ENCODE measurements at regions not wholly inside any gene's neighbourhood (a gene's known extent, or its start where the extent isn't known, plus 50 kb on each side); places are given as distances from the start of the nearest gene placed in this dataset.

DNA sequence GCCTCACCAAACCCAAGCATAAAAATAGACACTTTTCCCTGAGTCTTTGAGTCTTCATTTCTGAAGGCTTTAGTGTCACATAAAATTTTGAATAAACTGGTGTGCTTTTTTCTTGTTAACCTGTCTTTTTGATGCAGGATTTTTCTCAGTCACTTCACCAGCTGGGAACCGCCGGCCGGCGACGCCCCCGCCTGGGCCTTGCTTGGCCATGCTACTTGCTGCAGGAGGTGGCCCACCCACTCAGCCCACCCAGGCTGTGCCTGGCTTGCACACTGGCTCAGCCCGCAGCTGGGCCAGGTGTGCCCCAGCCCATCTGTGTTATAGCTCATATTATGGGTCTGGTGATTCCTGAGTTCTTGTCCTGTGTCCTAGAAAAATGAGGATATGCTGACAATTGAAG is 247.4 kb upstream of the CACNA2D1 start:
- Histone ChIP-seq H3K9me3 (no peaks in the 10 kb centered on the region), H3K36me3 (ENCODE audit: low read depth) (no peaks in the 10 kb centered on the region), H3K4me3 (no peak overlapping the region), H3K4me1 (ENCODE audit: low read depth) (no peaks in the 10 kb centered on the region)
- no peak for DNase-seq
- intact Hi-C loops (cut with DNase I, micrococcal nuclease): no loop called here
- no peak for ATAC-seq
- TF ChIP-seq, protein P1, sequence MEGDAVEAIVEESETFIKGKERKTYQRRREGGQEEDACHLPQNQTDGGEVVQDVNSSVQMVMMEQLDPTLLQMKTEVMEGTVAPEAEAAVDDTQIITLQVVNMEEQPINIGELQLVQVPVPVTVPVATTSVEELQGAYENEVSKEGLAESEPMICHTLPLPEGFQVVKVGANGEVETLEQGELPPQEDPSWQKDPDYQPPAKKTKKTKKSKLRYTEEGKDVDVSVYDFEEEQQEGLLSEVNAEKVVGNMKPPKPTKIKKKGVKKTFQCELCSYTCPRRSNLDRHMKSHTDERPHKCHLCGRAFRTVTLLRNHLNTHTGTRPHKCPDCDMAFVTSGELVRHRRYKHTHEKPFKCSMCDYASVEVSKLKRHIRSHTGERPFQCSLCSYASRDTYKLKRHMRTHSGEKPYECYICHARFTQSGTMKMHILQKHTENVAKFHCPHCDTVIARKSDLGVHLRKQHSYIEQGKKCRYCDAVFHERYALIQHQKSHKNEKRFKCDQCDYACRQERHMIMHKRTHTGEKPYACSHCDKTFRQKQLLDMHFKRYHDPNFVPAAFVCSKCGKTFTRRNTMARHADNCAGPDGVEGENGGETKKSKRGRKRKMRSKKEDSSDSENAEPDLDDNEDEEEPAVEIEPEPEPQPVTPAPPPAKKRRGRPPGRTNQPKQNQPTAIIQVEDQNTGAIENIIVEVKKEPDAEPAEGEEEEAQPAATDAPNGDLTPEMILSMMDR (IDR thresholded peaks at IDR 0.05): no peak

GRCh38 chr7:82685214-82685613 is 241.6 kb upstream of the CACNA2D1 start:
- intact Hi-C loops (cut with DNase I, micrococcal nuclease): no loop called here
- TF ChIP-seq, protein P1 (IDR thresholded peaks at IDR 0.05): no peak
- H3K4me1 ChIP-seq (ENCODE audit: low read depth): no peaks in the 10 kb centered on the region
- no peak for DNase-seq
- no peak for ATAC-seq
- no peaks in the 10 kb centered on the region for H3K9me3 ChIP-seq
- no peaks in the 10 kb centered on the region for H3K36me3 ChIP-seq (ENCODE audit: low read depth)
- H3K4me3 ChIP-seq: no peak overlapping the region

DNA sequence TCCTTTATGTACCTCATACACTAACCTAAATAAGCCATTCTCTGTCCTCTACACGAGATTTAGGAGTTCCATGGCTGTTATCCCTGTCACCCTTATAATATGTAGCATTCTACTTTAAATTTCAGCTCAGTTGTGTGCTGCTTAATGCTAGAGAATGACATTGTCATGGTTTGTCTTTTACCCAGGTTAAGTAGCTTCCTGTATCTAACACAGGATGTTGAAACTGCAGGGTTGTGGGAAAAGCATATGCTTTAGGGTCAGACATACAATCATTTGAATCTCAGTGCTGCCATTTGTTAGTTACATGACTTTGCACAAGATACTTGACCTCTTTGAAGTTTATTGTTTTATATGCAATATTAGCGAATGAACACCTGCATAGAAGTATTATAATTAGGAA is 235.1 kb upstream of the CACNA2D1 start:
- ATAC-seq: peak; percentile 25

GRCh38 chr7:82678259-82678658 is 234.7 kb upstream of the CACNA2D1 start:
- Histone ChIP-seq H3K4me3 (no peak overlapping the region), H3K4me1 (ENCODE audit: low read depth) (peaks cover 8% of the 10 kb centered on the region), H3K9me3 (no peaks in the 10 kb centered on the region), H3K36me3 (ENCODE audit: low read depth) (no peaks in the 10 kb centered on the region)
- ATAC-seq (no peak), DNase-seq (no peak)
- TF ChIP-seq, protein P1 (IDR thresholded peaks at IDR 0.05): no peak
- intact Hi-C loops (cut with DNase I, micrococcal nuclease): no loop called here

More for the DNA sequence above, 235.1 kb upstream of the CACNA2D1 start:
- intact Hi-C loops (cut with DNase I, micrococcal nuclease): no loop called here
- TF ChIP-seq, protein P1 (IDR thresholded peaks at IDR 0.05): no peak
- DNase-seq: no peak
- H3K36me3 ChIP-seq (ENCODE audit: low read depth): no peaks in the 10 kb centered on the region
- H3K4me3 ChIP-seq: no peak overlapping the region
- peaks cover 8% of the 10 kb centered on the region for H3K4me1 ChIP-seq (ENCODE audit: low read depth)
- H3K9me3 ChIP-seq: no peaks in the 10 kb centered on the region

- intact Hi-C loops (cut with DNase I, micrococcal nuclease): no loop called here
- TF ChIP-seq, protein P1 (IDR thresholded peaks at IDR 0.05): no peak
- H3K4me1 ChIP-seq (ENCODE audit: low read depth): peaks cover 8% of the 10 kb centered on the region
- no peaks in the 10 kb centered on the region for H3K36me3 ChIP-seq (ENCODE audit: low read depth)
- no peak for DNase-seq
- no peaks in the 10 kb centered on the region for H3K9me3 ChIP-seq
- no peak overlapping the region for H3K4me3 ChIP-seq
- ATAC-seq: no peak
Observed at GRCh38 chr7:82677493-82677892, 233.9 kb upstream of the CACNA2D1 start.
